ENCODE measurements at regions not wholly inside any gene's neighbourhood (a gene's known extent, or its start where the extent isn't known, plus 50 kb on each side); places are given as distances from the start of the nearest gene placed in this dataset.
"Not testable (repeated sequence)": the region's sequence is repeated elsewhere in the genome, so short reads cannot be mapped to it uniquely, and the experiment has no call there.

DNA sequence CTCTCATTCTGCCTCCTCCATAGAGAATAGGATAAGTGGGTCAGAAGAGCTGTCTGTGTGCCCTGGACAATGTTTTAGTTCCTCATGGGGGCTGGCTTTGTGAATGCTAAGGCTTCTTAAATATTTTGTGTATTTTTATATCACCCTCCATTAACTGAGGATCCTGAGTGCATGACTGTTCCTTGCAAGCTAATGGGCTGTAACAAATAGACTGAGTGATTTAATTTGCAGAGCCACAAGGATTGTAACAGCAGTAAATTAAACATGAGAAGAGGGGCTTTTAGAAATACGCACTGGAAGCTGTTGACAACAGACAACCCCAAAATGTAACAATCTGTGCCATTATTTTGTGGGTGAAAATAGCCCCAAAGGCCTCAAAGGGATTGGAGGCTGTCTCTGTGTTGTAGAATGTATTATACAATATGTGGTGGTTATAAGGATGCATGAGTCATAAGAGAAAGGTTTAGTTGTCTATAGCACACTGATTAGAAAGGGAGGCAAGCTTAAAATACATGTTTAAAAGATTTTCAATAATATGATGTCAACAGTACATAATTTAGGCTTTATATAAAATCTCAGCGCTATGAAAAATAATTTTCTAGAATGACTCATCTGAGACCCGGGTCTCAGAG, 152.7 kb upstream of the ACTBL2 start:
- DNase-seq, result no peak
- Histone ChIP-seq H3K27ac (no peak overlapping the region), H3K27me3 (no peaks in the 10 kb centered on the region), H3K9me3 (no peaks in the 10 kb centered on the region), H3K4me3 (no peak overlapping the region), H3K4me1 (no peaks in the 10 kb centered on the region), H3K36me3 (no peaks in the 10 kb centered on the region)
- TF ChIP-seq CTCF (IDR thresholded peaks at IDR 0.05), result no peak
- intact Hi-C loops (cut with DNase I; ENCODE audit: low total_unique reads), result no loop called here

- intact Hi-C loops (cut with DNase I; ENCODE audit: low total_unique reads), result no loop called here
- Histone ChIP-seq H3K4me1 (no peaks in the 10 kb centered on the region), H3K9me3 (no peaks in the 10 kb centered on the region), H3K4me3 (no peak overlapping the region), H3K36me3 (no peaks in the 10 kb centered on the region), H3K27ac (no peak overlapping the region), H3K27me3 (no peaks in the 10 kb centered on the region)
- no peak for DNase-seq
- TF ChIP-seq CTCF (IDR thresholded peaks at IDR 0.05), result no peak
Measured at GRCh38 chr5:57632937-57633336, 150.3 kb upstream of the ACTBL2 start.

DNA sequence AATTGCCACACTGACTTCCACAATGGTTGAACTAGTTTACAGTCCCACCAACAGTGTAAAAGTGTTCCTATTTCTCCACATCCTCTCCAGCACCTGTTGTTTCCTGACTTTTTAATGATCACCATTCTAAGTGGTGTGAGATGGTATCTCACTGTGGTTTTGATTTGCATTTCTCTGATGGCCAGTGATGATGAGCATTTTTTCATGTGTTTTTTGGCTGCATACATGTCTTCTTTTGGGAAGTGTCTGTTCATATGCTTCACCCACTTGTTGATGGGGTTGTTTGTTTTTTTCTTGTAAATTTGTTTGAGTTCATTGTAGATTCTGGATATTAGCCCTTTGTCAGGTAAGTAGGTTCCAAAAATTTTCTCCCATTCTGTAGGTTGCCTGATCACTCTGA, 148.5 kb upstream of the ACTBL2 start:
- DNase-seq; intact Hi-C loops (cut with DNase I; ENCODE audit: low total_unique reads); H3K27ac ChIP-seq; H3K36me3 ChIP-seq; H3K4me3 ChIP-seq; H3K9me3 ChIP-seq; H3K27me3 ChIP-seq; H3K4me1 ChIP-seq: not testable (repeated sequence)

DNA sequence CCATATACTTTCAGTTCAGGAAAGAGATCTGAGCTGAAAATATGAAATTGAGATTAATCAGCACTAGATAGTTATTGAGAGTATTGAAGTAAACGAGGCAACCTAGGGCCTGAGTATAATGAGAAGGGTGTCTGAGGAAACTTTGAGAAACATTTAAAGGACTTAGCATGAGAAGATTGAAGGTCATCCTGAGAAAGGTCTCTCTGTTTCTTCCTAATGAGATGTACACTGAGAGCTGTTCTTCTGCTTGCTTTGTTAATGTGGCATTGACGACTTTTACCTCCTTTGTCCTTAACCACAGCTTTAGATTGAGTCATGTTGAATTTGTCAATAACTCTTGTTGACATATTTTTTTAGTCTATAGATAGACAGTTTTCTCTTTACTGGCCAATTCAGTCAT, 145.1 kb upstream of the ACTBL2 start:
- Histone ChIP-seq H3K27me3 (no peaks in the 10 kb centered on the region), H3K4me3 (no peak overlapping the region), H3K36me3 (no peaks in the 10 kb centered on the region), H3K27ac (no peak overlapping the region), H3K9me3 (no peaks in the 10 kb centered on the region), H3K4me1 (no peaks in the 10 kb centered on the region)
- TF ChIP-seq CTCF (IDR thresholded peaks at IDR 0.05), result no peak
- DNase-seq, result no peak
- intact Hi-C loops (cut with DNase I; ENCODE audit: low total_unique reads), result no loop called here

DNA sequence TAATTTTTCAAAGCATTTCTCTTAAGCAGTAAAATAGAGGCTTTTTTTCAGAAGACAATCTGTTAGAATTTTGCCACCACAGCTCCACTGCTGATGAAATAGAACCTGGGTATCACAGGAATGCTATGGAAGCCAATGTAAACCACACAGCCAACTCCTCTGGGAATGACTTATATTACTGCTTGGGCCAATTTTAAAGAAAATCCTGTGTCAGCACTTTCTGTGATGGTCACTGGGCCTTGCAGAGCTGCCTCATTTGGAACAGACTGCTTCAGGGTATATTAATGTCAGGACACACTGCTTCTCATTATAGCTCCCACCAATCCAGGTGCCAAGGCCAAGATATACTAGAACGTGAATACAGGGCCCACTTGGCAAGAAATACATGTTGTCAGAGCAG, 144.1 kb upstream of the ACTBL2 start:
- H3K27ac ChIP-seq, result no peak overlapping the region
- no peak for TF ChIP-seq CTCF (IDR thresholded peaks at IDR 0.05)
- no peak for DNase-seq
- H3K4me1 ChIP-seq, result no peaks in the 10 kb centered on the region
- no peaks in the 10 kb centered on the region for H3K27me3 ChIP-seq
- H3K9me3 ChIP-seq, result no peaks in the 10 kb centered on the region
- intact Hi-C loops (cut with DNase I; ENCODE audit: low total_unique reads), result no loop called here
- no peak overlapping the region for H3K4me3 ChIP-seq
- no peaks in the 10 kb centered on the region for H3K36me3 ChIP-seq

- Histone ChIP-seq H3K27ac (no peak overlapping the region), H3K27me3 (no peaks in the 10 kb centered on the region), H3K36me3 (no peaks in the 10 kb centered on the region), H3K4me3 (no peak overlapping the region), H3K9me3 (no peaks in the 10 kb centered on the region), H3K4me1 (no peaks in the 10 kb centered on the region)
- no peak for TF ChIP-seq CTCF (IDR thresholded peaks at IDR 0.05)
- intact Hi-C loops (cut with DNase I; ENCODE audit: low total_unique reads), result no loop called here
- DNase-seq, result no peak
Measured at GRCh38 chr5:57621624-57622023, 139.0 kb upstream of the ACTBL2 start.

Data from tibial artery (tissue), 4 donors.